ENCODE measurements at regions not wholly inside any gene's neighbourhood (a gene's known extent, or its start where the extent isn't known, plus 50 kb on each side); places are given as distances from the start of the nearest gene placed in this dataset.

DNA sequence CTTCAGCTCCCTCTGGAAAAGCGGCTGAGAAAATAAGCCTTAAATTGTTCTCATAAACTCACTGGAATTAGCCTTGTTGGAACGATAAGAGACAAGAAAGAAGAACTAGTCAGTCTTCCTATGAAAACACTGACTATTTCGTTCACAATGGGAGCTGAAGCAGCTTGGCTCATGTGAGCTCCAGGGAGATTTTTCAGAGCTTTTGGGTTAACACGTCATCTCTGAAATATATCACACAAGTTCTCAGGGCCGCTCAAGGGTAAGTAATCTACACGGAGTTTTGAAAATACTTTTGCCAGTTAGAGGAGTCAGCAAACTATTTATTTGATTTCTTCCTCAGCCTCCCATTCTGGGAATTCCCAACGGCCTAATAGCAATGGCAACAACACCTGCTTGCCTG lies 316.2 kb upstream of the MGAT5 start:
- ATAC-seq (ENCODE audit: low FRiP score) (no peak), DNase-seq (ENCODE audit: low spot score) (no peak)
- TF ChIP-seq, protein P1, sequence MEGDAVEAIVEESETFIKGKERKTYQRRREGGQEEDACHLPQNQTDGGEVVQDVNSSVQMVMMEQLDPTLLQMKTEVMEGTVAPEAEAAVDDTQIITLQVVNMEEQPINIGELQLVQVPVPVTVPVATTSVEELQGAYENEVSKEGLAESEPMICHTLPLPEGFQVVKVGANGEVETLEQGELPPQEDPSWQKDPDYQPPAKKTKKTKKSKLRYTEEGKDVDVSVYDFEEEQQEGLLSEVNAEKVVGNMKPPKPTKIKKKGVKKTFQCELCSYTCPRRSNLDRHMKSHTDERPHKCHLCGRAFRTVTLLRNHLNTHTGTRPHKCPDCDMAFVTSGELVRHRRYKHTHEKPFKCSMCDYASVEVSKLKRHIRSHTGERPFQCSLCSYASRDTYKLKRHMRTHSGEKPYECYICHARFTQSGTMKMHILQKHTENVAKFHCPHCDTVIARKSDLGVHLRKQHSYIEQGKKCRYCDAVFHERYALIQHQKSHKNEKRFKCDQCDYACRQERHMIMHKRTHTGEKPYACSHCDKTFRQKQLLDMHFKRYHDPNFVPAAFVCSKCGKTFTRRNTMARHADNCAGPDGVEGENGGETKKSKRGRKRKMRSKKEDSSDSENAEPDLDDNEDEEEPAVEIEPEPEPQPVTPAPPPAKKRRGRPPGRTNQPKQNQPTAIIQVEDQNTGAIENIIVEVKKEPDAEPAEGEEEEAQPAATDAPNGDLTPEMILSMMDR (IDR thresholded peaks at IDR 0.05): no peak

DNA sequence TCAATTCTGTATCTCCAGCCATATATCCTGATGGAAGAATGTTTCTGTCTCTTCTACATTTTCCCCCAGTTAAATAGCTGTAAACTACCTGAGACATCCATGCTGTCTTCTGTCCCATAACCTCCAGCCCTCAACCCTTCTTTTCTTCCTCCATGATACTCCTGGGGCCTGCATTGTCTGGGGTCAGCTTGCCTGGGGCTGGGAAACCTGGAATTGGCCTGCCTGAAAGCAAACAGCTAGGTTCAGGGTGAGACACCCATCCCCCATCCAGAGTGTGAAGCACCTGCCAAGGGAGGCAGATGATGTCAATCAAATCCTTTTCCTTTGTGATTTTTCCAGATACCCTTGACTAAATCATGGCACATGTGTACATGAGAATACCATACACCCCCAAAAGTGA lies 313.7 kb upstream of the MGAT5 start:
- ATAC-seq (ENCODE audit: low FRiP score): no peak
- no peak for DNase-seq (ENCODE audit: low spot score)

DNA sequence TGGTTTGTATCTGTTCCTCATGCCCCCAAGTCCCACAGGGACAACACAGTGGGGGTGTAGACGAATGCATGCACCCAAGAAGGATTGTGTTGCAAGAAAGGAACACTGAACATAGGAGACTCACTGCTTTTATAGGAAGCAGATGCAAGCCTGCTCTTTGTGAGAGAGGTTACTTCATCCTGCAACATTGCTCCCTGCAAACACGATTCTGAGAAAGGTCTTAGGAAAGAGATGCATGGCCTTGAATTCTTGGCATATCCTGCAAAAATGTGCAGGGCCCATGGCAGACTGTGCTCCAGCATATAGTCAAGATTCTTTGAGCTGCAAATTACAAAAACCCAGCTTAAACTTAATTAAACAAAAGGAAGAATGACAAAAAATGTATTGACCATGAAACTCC lies 312.2 kb upstream of the MGAT5 start:
- DNase-seq (ENCODE audit: low spot score) (no peak), ATAC-seq (ENCODE audit: low FRiP score) (no peak)
- TF ChIP-seq, protein P1 (IDR thresholded peaks at IDR 0.05): no peak

More for the DNA sequence above, 313.7 kb upstream of the MGAT5 start:
- TF ChIP-seq, protein P1 (IDR thresholded peaks at IDR 0.05): no peak

DNA sequence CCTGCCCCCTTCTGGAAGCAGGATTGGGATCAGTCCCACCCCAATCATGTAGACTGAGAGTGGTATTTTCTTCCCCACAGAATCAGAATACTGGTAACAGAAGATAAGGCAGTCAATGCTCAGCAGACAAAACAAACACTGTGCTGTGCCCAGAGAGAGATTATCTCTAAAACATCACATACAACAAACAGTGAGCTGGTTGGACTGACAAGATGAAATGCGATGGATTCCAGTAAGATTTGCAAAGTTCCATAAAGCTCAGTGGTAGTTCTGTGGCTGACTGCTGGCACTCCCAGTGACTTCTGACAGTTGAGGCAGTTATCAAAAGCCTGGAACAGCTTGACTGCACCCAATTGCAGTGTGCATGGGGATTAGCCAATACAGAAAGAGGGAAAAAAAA lies 311.5 kb upstream of the MGAT5 start:
- ATAC-seq (ENCODE audit: low FRiP score) (no peak), DNase-seq (ENCODE audit: low spot score) (no peak)
- TF ChIP-seq, protein P1 (IDR thresholded peaks at IDR 0.05): no peak

DNA sequence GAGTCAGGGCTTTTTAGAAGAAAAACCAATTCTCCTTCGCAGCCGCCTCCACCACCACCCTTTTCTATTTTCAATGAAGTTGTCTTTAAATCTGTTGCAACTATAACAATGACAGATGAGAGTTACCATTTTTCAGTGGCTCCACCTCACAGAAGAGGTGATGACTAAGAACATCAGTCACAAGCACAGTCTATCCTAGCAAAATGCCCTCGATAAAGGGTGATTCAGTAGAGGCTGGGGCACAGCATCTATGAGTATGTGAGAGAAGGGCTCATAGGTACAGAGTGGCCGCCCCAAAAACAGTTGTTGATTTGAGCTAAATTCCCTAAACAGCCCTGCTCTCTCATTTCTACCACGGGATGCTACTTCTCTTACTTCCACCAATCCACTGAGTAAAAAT lies 310.8 kb upstream of the MGAT5 start:
- no peak for ATAC-seq (ENCODE audit: low FRiP score)
- no peak for DNase-seq (ENCODE audit: low spot score)
- TF ChIP-seq, protein P1 (IDR thresholded peaks at IDR 0.05): no peak

DNA sequence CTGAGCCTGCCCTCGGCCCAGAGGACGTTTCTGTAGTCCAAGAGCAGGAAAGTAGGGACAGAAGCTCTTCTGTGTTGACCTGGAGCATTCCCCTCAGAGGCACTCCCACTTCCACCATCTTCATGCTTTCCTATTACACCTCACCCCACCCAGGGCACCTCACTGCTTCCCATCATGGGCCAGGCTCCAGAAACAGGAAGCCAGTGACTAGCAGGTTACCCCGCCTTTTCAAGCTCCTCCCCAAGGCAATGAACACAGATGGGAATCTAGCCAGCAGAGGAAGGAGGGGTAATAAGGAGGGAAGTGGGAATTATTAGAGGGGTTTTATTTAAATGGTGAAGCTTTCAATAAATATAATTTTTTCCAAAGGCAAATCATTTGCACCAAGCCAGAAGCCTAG lies 308.8 kb upstream of the MGAT5 start:
- TF ChIP-seq, protein P1 (IDR thresholded peaks at IDR 0.05): no peak
- DNase-seq (ENCODE audit: low spot score) (no peak), ATAC-seq (ENCODE audit: low FRiP score) (no peak)

DNA sequence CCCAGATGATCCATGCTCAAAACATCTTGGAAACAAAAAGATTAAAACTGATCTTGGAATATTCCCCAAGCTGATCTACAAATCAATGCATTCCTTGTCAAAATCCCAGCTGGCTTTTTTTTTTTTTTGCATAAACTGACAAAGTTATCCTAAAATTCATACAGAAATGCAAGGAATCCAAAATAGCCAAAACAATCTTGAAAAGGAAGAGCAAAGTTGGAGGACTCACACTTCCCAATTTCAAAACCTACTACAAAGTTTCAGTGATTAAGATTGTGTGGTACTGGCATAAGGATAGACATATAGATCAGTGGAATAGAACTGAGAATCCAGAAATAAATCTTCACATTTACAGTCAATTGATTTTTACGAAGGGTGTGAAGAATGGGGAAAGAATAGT lies 306.8 kb upstream of the MGAT5 start:
- no peak for ATAC-seq (ENCODE audit: low FRiP score)
- DNase-seq (ENCODE audit: low spot score): no peak
- TF ChIP-seq, protein P1 (IDR thresholded peaks at IDR 0.05): no peak

Data from omental fat pad (tissue), 3 donors.